OCI-M1 (cell line): ENCODE measurements at regions not wholly inside any gene's neighbourhood (a gene's known extent, or its start where the extent isn't known, plus 50 kb on each side); places are given as distances from the start of the nearest gene placed in this dataset.
A peak's percentile ranks its signal among the peaks of the same experiment; 100 is the strongest.

ENCODE experiments used
- DNase-seq: peaks from one replicate; lab custom pipeline; 2025; lab: John Stamatoyannopoulos, UW

GRCh38 chr13:73290844-73291243 is 232.0 kb downstream of the KLF5 start:
- DNase-seq: no peak

- peak; percentile 18 for DNase-seq
Measured at GRCh38 chr13:73288596-73288995, 229.8 kb downstream of the KLF5 start.

GRCh38 chr13:73287831-73288230 is 229.0 kb downstream of the KLF5 start:
- DNase-seq: no peak

- no peak for DNase-seq
Measured at GRCh38 chr13:73286942-73287620, 228.3 kb downstream of the KLF5 start.

- no peak for DNase-seq
Measured at GRCh38 chr13:73286177-73286576, 227.4 kb downstream of the KLF5 start.

GRCh38 chr13:73284081-73284874 is 225.5 kb downstream of the KLF5 start:
- no peak for DNase-seq

GRCh38 chr13:73283636-73284035 is 224.8 kb downstream of the KLF5 start:
- DNase-seq: no peak

GRCh38 chr13:73281746-73282145 is 222.9 kb downstream of the KLF5 start:
- no peak for DNase-seq

- DNase-seq: no peak
Measured at GRCh38 chr13:73278186-73278585, 219.4 kb downstream of the KLF5 start.

- peak; percentile 28 for DNase-seq
Measured at GRCh38 chr13:73275163-73275562, 216.4 kb downstream of the KLF5 start.

GRCh38 chr13:73274147-73274546 is 215.3 kb downstream of the KLF5 start:
- DNase-seq: no peak

GRCh38 chr13:73273745-73274144 is 214.9 kb downstream of the KLF5 start:
- DNase-seq: no peak

- DNase-seq: no peak
Measured at GRCh38 chr13:73273276-73273675, 214.5 kb downstream of the KLF5 start.

GRCh38 chr13:73272831-73273230 is 214.0 kb downstream of the KLF5 start:
- no peak for DNase-seq

GRCh38 chr13:73268306-73268705 is 209.5 kb downstream of the KLF5 start:
- no peak for DNase-seq

GRCh38 chr13:73266640-73267180 is 207.9 kb downstream of the KLF5 start:
- no peak for DNase-seq

GRCh38 chr13:73262862-73263627 is 204.2 kb downstream of the KLF5 start:
- DNase-seq: no peak

- peak; percentile 82 for DNase-seq
Measured at GRCh38 chr13:73261739-73262216, 203.0 kb downstream of the KLF5 start.

- DNase-seq: no peak
Measured at GRCh38 chr13:73259061-73260017, 200.5 kb downstream of the KLF5 start.

GRCh38 chr13:73258406-73258805 is 199.6 kb downstream of the KLF5 start:
- DNase-seq: no peak

GRCh38 chr13:73254827-73255226 is 196.0 kb downstream of the KLF5 start:
- DNase-seq: no peak
